ENCODE measurements at regions not wholly inside any gene's neighbourhood (a gene's known extent, or its start where the extent isn't known, plus 50 kb on each side); places are given as distances from the start of the nearest gene placed in this dataset.

DNA sequence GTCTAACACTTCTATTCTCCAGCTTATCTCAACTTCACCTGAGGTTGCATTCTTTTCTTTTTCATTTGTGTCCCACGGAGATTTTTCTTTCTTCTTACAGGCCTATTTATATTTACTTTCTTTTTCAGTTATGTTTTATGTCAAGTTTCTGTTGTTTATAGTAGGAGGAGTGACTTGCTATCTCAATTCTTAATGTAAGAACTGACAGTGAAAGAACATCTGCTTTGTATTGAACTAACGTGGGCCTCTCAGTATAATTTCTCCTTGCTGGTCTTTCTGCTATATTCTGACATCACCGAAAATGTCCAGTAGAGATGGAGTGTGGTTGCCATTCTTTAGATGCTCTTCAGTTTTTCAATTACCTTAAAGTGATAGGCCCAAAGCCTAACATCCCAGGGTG lies 521.7 kb downstream of the EPM2A start:
- no peak for DNase-seq

DNA sequence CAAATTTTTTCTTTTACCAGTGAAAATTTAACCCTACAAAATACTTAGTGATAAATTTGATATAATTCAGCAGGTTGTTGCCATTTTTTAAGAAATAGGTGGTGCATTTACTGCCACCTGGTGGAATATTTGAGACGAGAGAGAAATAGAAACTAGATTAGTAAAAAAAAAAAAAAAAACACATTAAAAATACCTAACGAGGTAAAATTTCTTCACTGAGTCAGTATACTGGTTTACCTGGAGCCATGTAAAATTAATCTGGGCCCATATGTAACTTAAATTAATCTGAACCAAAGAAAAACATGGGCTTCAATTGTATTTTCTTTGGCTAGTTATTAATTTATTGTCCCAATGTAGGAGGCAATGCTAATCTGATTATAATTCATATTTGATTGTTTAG lies 520.8 kb downstream of the EPM2A start:
- no peak for DNase-seq

DNA sequence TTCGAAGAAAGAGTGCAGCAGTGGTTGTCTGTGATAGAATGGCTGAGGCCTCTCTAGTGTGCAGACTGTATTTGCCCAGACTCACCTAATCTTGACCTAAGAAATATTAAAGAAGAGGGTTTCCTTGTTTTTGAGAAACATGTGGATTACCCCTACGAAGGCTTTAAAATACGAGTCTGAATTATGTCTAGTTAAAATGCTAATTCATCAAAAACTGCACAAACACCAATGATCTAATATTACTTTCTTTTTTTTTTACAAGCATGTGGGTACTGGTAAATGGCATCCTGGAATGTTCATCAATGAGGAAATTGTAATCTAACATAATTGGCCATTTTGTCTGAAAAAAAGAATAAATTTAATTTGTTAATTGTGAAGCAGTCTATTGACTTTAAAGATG lies 510.9 kb downstream of the EPM2A start:
- DNase-seq, result no peak

GRCh38 chr6:145225500-145225899 lies 509.8 kb downstream of the EPM2A start:
- no peak for DNase-seq

GRCh38 chr6:145227593-145227992 lies 507.7 kb downstream of the EPM2A start:
- no peak for DNase-seq

DNA sequence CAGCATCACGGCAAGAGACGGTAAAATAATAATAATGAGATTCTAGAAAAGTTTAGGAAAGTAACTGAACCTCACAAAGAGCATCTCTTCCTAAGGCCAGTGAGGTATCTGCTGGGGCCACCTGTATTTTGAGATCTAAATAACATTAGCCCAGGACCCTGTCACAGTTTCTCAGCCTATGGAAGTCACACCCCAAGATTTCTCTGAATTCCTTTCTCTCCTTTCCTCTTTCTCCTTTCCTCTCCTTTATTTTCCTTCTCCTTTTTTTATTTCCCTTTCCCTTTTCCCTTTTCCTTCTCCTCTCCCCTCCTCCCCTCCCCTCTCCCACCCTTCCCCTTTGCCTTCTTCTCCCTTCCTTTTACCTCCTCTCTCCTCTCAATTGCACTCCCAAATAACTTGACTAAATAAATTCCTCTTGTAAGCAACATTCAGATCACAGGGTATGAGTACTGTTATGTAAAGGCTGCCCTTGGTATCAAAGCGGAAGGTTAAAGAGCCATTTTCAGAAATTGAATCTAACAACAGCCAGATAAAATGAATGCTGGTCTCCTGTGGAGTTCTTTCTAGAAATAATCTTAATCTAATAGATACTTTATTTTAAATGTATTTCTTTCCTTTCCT lies 506.2 kb downstream of the EPM2A start:
- DNase-seq, result no peak

GRCh38 chr6:145233955-145234354 lies 501.4 kb downstream of the EPM2A start:
- DNase-seq, result no peak

DNA sequence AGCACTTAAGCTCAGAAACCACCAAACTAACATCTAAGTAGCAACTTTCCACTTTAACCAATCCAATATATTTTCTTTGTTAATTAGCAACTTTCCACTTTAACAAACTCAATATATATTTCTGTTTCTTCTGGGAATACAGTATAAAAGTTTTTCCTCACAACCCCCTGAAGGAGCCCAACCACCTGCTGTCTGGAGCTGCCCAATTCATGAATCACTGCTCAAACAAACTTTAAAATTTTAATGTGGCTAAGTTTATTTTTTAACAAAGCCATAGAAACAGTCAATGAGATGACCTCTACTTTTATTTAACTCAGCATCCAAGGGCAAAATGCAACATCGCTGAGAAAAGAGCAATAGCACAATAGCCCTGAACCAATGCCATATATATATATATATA lies 500.1 kb downstream of the EPM2A start:
- no peak for DNase-seq

- no peak for DNase-seq
Measured at GRCh38 chr6:145238787-145239186, 496.5 kb downstream of the EPM2A start.

GRCh38 chr6:145241039-145241438 lies 494.3 kb downstream of the EPM2A start:
- DNase-seq, result peak; percentile 24

GRCh38 chr6:145241721-145242120 lies 493.6 kb downstream of the EPM2A start:
- DNase-seq, result no peak

GRCh38 chr6:145244349-145245100 lies 490.8 kb downstream of the EPM2A start:
- DNase-seq, result no peak

DNA sequence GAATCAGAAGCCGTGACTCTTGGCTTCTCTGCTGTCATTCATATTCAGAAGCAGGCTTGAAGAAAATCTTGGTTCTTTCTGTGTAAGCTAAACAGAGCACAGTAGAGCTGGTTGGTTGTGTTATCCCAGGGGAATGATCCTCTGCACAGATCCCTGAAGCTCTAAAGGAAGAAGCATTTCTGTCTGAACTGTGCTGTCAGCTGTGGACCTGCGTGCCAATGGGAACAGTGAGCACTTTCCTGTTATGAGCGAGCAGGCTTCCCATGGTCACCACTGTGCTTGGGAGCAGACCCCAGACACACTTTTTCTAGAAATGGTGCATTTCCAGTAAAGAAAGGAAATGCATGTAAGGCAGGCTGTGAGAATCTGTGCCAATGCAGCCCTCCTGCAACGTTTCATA lies 490.2 kb downstream of the EPM2A start:
- no peak for DNase-seq

DNA sequence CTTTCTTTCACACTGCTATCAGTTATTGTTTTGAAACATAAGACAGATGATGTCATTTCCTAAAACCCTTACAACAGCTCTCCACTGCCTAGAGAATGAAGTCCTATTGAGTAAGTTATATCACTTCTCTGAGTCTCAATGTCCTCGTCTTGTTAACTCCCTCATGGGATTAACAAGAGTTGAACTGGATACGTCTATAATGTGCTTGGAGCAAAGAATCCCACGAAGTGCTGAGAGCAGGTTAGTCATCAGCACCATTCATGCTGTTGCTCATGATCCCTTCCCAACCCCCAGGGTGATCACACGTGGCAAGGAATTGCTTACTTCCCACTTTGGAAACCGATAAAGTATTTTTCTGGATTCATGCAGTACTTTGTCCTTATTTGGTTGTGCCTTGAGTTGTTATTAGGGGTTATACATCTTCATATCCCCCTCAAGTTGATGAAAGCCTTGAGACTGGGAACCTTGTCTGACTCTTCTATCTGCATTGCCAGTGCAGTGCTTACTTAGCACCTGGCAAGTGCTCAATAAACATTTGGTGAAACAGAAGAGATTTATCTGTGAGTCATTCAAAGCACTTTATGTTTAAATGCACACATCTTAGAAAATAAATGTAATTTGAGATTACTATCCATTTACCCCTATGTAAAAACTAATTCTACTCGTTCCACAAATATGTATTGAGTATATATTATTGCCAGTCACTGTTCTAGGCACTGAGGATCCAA lies 487.5 kb downstream of the EPM2A start:
- DNase-seq, result peak; percentile 95

DNA sequence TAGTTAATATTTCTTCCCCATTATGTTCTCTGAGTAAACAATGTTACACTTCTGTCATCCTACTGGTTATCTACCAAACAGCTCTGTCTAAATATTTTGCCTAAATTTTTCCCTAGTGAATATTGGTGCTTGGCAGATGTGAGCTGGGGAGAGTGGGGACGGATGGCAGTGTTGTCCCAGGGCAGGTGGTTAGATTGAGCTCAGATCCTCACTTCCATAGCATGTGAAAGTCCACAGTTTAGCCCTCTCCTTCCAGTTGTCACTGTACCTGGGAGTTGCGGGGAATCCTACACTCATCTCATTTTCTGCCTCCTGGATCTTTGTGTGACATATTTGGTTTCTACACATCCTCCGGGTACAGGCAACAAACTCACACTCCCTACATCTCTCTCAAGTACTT lies 484.9 kb downstream of the EPM2A start:
- DNase-seq, result no peak

GRCh38 chr6:145252737-145253136 lies 482.6 kb downstream of the EPM2A start:
- DNase-seq, result no peak

- no peak for DNase-seq
Measured at GRCh38 chr6:145254649-145255401, 480.5 kb downstream of the EPM2A start.

GRCh38 chr6:145257704-145258103 lies 477.6 kb downstream of the EPM2A start:
- DNase-seq, result no peak

DNA sequence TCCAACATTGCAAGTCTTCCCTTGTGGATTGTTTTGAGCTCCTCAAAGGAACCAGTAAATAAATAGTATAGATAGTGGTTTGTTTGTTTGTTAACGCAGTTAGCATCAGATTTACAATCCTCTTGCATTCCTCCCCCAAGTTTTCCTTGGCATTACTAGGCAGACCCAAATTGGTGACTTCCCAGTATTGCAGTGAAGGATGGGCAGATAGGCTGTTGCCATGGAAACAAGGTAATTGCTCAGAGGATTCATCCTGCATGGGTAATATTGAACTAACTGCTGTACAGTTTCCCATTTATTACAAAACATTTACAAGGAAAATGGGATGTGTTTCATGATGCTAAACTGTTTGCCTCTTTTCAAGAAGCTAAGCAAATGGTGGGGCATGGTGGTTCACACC lies 477.2 kb downstream of the EPM2A start:
- no peak for DNase-seq

GRCh38 chr6:145260484-145261175 lies 474.7 kb downstream of the EPM2A start:
- no peak for DNase-seq

- no peak for DNase-seq
Measured at GRCh38 chr6:145261758-145262157, 473.6 kb downstream of the EPM2A start.

DNA sequence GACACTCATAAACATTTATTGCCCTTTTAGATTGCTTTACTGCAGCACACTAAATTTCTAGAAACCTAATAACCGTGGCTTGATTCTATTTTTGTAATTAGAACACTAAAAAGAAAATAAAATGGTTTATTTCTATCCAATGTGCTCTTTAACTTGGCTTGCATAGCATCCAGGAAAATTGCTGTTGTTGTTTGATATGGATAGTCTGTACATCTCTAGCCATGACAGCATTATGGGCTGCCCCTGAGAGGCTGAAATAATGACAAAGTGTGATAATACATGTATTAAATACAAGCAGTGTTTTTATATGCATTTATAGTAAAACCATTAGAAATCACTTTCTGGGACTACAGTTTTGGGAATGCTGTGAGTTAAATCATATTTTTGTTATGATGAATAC lies 472.5 kb downstream of the EPM2A start:
- DNase-seq, result no peak

DNA sequence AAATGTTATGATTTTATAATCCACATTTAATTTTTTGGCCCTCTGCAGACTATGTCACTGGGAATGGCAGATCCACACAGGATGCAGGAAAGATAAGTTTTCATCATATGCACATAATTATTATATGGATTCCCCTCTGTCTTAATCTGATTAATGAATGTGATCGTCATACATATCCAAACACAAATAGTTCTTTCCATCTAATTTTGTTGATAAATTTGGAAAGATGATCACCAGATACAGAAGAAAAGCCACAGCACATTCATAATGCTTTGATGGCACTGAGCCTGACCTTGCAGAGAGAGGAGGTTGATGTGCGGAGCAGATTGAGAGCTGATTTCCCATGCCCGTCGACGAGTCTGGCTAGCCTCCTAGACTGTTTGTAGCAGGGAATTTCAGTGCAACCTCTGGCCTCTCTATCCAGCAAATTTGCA lies 471.5 kb downstream of the EPM2A start:
- no peak for DNase-seq

All from NCI-H226 (cell line).